Lung (tissue), 11 donors: ENCODE measurements at regions not wholly inside any gene's neighbourhood (a gene's known extent, or its start where the extent isn't known, plus 50 kb on each side); places are given as distances from the start of the nearest gene placed in this dataset.

Experiments used
- ATAC-seq: fragments of 200-7000 bp; cut with Tn5 transposase; one replicate; pipeline ENCODE4 v1.9.1; 2020; ENCODE audit warnings: moderate number of reproducible peaks; ENCODE audit not compliant: insufficient read depth, low FRiP score
- DNase-seq, 3 donors: peaks; one replicate each; pipeline ENCODE4 v3.0.0-alpha.2; 2013 to 2017
- H3K27ac ChIP-seq, 2 donors: one replicate each; pipeline ENCODE4 v1.5.1; 2013; ENCODE audit warnings: mild to moderate bottlenecking in 2 of 2, moderate library complexity in 2 of 2, control low read depth in 1 of 2, inconsistent platforms in 1 of 2, low read depth in 1 of 2, low read length in 1 of 2
- H3K27me3 ChIP-seq, 3 donors: one replicate each; pipeline ENCODE4 v1.5.1; 2013; ENCODE audit warnings: low read length in 2 of 3; ENCODE audit not compliant: control insufficient read depth in 3 of 3, insufficient read depth in 3 of 3
- H3K36me3 ChIP-seq, 4 donors: one replicate each; pipeline ENCODE4 v1.5.1; 2013; ENCODE audit warnings: low read length in 4 of 4, mild to moderate bottlenecking in 1 of 4, moderate library complexity in 1 of 4; ENCODE audit not compliant: control insufficient read depth in 4 of 4, insufficient read depth in 4 of 4
- H3K4me1 ChIP-seq, 5 donors: one replicate each; pipeline ENCODE4 v1.5.1; 2013; ENCODE audit warnings: low read length in 5 of 5, mild to moderate bottlenecking in 2 of 5, moderate library complexity in 1 of 5; ENCODE audit not compliant: control insufficient read depth in 5 of 5, insufficient read depth in 5 of 5
- H3K4me3 ChIP-seq: one replicate; pipeline ENCODE4 v1.5.1; 2013; ENCODE audit warnings: mild to moderate bottlenecking, control low read depth, moderate library complexity
- H3K9ac ChIP-seq, 2 donors: one replicate each; pipeline ENCODE4 v1.5.1; 2013; ENCODE audit warnings: low read length in 2 of 2, control low read depth in 1 of 2; ENCODE audit not compliant: insufficient read depth in 1 of 2
- H3K9me3 ChIP-seq, 4 donors: one replicate each; pipeline ENCODE4 v1.5.1; 2013; ENCODE audit warnings: low read length in 3 of 4, mild to moderate bottlenecking in 1 of 4, moderate library complexity in 1 of 4; ENCODE audit not compliant: control insufficient read depth in 4 of 4, insufficient read depth in 3 of 4
- WGBS, 2 donors: extraction: QIAGEN DNeasy Blood & Tissue Kit; methylation state at CpG; one replicate each; pipeline ENCODE4 v1.1.7; 2013; 5-methylcytosine and 5-hydroxymethylcytosine counted together
- TF ChIP-seq, protein P1 (sequence below): IDR thresholded peaks from 2 replicates; pipeline ENCODE4 v1.5.1; 2012; ENCODE audit warnings: mild to moderate bottlenecking; ENCODE audit errors: control extremely low read depth, extremely low read depth
- donor health status: control.
- donor health status: control.
- donor health status: Bipolar disorder and iron deficiency.
- donor health status: healthy.
- donor health status: DM: yes; HTN: yes; CAD: no.

DNA sequence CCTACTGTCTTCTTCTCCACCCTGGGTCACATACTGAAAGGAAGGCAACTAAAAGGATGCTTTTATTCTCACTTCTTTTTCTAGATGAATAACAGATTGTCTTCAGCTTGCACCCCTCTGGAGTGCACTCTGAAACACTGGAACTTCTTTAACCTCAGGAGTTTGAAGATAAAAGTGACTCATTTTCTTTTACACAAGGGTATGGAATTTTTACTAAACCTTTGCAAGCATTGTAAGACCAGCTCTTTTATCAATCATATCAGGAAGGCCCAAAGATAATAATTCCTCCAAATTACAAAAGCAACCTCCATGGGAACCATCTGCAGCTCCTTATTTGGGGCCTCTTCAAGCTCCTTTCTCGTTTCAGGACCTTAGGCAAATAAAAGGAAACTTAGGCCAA is 193.5 kb upstream of the KIF2B start:
- H3K4me3 ChIP-seq, result no peak overlapping the region
- no peak overlapping the region for H3K9ac ChIP-seq
- TF ChIP-seq, protein P1, sequence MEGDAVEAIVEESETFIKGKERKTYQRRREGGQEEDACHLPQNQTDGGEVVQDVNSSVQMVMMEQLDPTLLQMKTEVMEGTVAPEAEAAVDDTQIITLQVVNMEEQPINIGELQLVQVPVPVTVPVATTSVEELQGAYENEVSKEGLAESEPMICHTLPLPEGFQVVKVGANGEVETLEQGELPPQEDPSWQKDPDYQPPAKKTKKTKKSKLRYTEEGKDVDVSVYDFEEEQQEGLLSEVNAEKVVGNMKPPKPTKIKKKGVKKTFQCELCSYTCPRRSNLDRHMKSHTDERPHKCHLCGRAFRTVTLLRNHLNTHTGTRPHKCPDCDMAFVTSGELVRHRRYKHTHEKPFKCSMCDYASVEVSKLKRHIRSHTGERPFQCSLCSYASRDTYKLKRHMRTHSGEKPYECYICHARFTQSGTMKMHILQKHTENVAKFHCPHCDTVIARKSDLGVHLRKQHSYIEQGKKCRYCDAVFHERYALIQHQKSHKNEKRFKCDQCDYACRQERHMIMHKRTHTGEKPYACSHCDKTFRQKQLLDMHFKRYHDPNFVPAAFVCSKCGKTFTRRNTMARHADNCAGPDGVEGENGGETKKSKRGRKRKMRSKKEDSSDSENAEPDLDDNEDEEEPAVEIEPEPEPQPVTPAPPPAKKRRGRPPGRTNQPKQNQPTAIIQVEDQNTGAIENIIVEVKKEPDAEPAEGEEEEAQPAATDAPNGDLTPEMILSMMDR, result no peak
- 29 to 42% methylated on average over 1 of the region's 1 CpG for WGBS, 2 donors
- no peaks in the 10 kb centered on the region for H3K27me3 ChIP-seq
- no peaks in the 10 kb centered on the region for H3K9me3 ChIP-seq
- no peak overlapping the region for H3K27ac ChIP-seq
- H3K4me1 ChIP-seq, result no peaks in the 10 kb centered on the region
- ATAC-seq, result no peak
- DNase-seq, result no peak
- H3K36me3 ChIP-seq, result no peaks in the 10 kb centered on the region

DNA sequence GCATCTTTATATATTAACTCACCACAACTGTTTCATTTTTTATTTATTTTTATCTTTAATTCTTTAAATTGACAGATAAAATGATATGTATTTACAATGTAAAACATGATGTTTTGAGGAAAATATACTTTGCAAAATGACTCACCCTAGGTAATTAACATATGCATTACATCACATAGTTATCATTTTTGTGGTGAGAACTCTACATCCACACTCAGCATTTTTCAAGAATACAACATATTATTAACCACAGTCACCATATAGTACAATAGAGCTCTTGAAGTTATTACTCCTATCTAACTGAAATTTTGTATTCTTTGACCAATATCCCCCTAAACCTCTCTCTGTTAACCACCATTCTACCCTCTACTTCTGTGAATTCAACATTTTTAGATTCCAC is 194.7 kb upstream of the KIF2B start:
- H3K27me3 ChIP-seq, result no peaks in the 10 kb centered on the region
- TF ChIP-seq, protein P1, result no peak
- DNase-seq (no peak), ATAC-seq (no peak)
- H3K36me3 ChIP-seq, result no peaks in the 10 kb centered on the region
- no peaks in the 10 kb centered on the region for H3K4me1 ChIP-seq
- no peak overlapping the region for H3K27ac ChIP-seq
- H3K9ac ChIP-seq, result no peak overlapping the region
- no peaks in the 10 kb centered on the region for H3K9me3 ChIP-seq
- no peak overlapping the region for H3K4me3 ChIP-seq

- no peaks in the 10 kb centered on the region for H3K4me1 ChIP-seq
- no peaks in the 10 kb centered on the region for H3K9me3 ChIP-seq
- ATAC-seq (no peak), DNase-seq (no peak)
- no peak overlapping the region for H3K4me3 ChIP-seq
- H3K27me3 ChIP-seq, result no peaks in the 10 kb centered on the region
- no peaks in the 10 kb centered on the region for H3K36me3 ChIP-seq
- 83 to 84% methylated on average over 1 of the region's 1 CpG for WGBS, 2 donors
- no peak overlapping the region for H3K27ac ChIP-seq
- no peak overlapping the region for H3K9ac ChIP-seq
- TF ChIP-seq, protein P1, result no peak
These were observed 195.2 kb upstream of the KIF2B start for GRCh38 chr17:53627511-53627910.

GRCh38 chr17:53626286-53626685 is 196.4 kb upstream of the KIF2B start:
- Histone ChIP-seq H3K9me3 (no peaks in the 10 kb centered on the region), H3K4me1 (no peaks in the 10 kb centered on the region)

More at GRCh38 chr17:53626286-53626685, 196.4 kb upstream of the KIF2B start:
- ATAC-seq, result no peak
- TF ChIP-seq, protein P1, result no peak
- no peaks in the 10 kb centered on the region for H3K27me3 ChIP-seq
- no peak for DNase-seq
- no peaks in the 10 kb centered on the region for H3K36me3 ChIP-seq
- H3K4me3 ChIP-seq, result no peak overlapping the region
- no peak overlapping the region for H3K9ac ChIP-seq
- H3K27ac ChIP-seq, result no peak overlapping the region
- WGBS, 2 donors, result 66 to 72% methylated on average over 1 of the region's 1 CpG
